SK-N-MC (cell line): ENCODE measurements at regions not wholly inside any gene's neighbourhood (a gene's known extent, or its start where the extent isn't known, plus 50 kb on each side); places are given as distances from the start of the nearest gene placed in this dataset.

ENCODE experiments used
- EZH2 ChIP-seq: fragments of 200-600 bp; sonication (generic); IDR thresholded peaks from one replicate; pipeline ENCODE4 v1.6.1; 2017; ENCODE audit warnings: antibody characterized with exemption
- POLR2AphosphoS5 ChIP-seq: IDR thresholded peaks from 2 replicates; pipeline ENCODE4 v1.6.1; 2012; ENCODE audit warnings: mild to moderate bottlenecking, low read depth, low read length, borderline replicate concordance

- no peak for TF ChIP-seq POLR2AphosphoS5
- no peak for TF ChIP-seq EZH2
These were observed 150.3 kb upstream of the NPY start for GRCh38 chr7:24133691-24134090.
